ENCODE measurements at regions not wholly inside any gene's neighbourhood (a gene's known extent, or its start where the extent isn't known, plus 50 kb on each side); places are given as distances from the start of the nearest gene placed in this dataset.
A peak's percentile ranks its signal among the peaks of the same experiment; 100 is the strongest.

DNA sequence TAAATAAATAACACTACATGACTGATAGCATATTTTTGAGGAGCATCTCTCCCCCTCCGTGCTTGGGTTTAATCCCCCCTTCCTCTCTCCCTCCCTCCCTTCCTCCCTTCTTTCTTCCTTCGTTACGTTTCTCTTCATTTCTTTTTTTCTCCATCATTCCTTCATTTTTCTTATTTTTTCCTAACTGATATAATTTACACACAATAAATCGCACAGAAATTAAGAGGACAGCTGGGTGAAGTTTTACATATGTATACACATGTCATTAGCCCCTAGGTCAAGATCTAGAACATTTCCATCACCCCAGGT, 51.4 kb upstream of the EZR start:
- Mint-ChIP-seq H3K4me1 (peaks cover 33% of the 10 kb centered on the region), H3K27me3 (peaks cover 17% of the 10 kb centered on the region), H3K27ac (peak overlapping the region; percentile 96), H3K36me3 (ENCODE audit: low read depth) (peaks cover 5% of the 10 kb centered on the region), H3K4me3 (peak overlapping the region; percentile 73), H3K9me3 (no peaks in the 10 kb centered on the region)
- ChIA-PET POLR2A (interaction anchor here (0.7 to 7.0 kb wide), 20 partner anchors 8 to 236 kb away, joined by 3 to 227 read pairs (median 12); partner anchors contain the start of genes EZR, RSPH3 and TAGAP), CTCF (interaction anchor here (0.5 to 5.4 kb wide), 15 partner anchors 13 to 1678 kb away, joined by 3 to 62 read pairs (median 3); partner anchors contain the start of gene EZR)
- no peak for DNase-seq

DNA sequence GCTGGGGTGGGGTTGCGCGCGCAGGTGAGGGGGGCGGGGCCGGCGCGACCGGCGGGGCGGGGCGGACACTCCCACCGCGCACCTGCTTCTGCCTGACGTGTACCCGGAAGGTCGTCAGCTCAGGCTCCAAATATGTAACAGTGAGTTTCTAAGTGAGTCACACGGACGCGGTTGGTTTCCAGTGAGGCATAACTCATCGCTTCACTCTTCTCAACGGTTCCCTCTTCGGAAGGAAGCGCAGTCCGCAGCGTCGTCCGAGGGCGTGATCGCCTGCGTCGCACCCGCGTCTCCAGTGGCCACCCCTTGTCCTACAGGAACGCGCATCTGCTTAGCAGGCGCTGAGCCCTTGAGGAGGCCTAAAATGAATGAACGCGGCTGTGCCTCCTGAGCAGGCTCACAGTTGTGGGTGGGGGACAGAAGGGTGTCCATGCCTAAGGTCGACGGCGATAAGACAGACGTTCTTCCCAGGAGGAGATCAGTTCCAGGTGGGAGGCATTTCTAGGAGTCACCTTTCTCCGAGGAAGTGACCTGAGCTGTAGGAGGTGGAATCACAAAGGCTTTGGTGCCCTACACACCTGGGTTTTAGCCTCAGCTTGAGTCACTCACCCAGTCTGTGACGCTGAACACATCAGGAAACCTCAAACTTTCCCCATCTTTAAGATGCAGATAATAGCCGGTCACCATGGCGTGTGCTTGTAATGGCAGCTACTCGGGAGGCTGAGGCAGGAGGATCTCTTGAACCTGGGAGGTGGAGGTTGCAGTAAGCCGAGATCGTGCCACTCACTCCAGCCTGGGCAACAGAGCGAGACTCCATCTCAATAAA, 50.9 kb upstream of the EZR start:
- POLR2A ChIA-PET, result interaction anchor here (0.7 to 7.0 kb wide), 40 partner anchors 9 to 888 kb away, joined by 3 to 227 read pairs (median 6); partner anchors contain the start of genes DYNLT1, EZR, RSPH3 and SYNJ2
- DNase-seq, result peak; percentile 96
- CTCF ChIA-PET, result interaction anchor here (0.5 to 5.4 kb wide), 22 partner anchors 9 to 264 kb away, joined by 3 to 62 read pairs (median 3); partner anchors contain the start of genes EZR and RSPH3

DNA sequence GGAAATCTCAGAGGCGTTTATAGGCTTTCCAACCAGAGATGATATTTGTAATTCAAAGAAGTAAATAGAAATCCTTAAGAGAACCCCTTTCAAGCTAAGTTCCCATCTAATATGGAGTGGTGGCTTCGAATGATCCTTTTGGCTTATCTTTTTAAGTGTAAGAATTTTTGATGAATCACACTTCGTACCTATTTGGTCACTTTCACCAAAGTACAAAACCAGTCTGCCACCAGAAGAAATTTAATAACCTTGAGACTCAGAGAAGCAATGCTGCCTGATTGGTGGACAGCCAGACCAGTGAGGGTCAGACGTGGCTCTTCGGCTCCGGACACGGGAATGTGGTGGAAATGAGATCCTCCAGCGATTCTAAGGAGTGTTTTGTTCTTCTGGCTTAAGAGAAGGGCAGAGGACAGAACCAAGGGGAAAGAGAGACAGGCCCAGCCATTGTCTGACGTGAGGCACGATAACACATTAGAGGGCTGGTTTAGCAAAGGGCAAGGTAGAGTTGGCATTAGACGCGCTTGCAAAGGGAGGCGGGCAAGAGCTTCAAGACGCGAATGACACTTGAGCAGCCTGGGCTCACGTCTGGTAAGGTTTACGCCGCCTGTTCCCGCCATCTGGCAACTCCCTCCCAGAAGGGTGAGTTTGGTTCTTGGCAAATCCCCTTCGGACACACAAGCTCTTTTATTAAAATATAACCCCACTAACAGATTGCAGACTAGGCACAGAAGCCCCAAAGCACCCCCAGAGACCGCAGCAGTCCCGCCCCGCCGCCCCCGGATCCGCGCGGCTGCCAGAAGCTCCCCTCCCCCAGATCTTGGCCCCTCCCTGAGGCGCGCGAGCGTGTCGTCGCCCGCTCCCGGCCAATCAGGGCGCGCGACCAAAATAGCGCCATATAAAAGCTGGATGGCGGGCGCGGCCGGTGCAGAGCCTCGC, 50.0 kb upstream of the EZR start:
- POLR2A ChIA-PET, result interaction anchor here (0.7 to 7.0 kb wide), 38 partner anchors 9 to 888 kb away, joined by 3 to 227 read pairs (median 6); partner anchors contain the start of genes DYNLT1, EZR, RSPH3 and SYNJ2
- no peaks in the 10 kb centered on the region for H3K9me3 Mint-ChIP-seq
- H3K4me3 Mint-ChIP-seq, result peak overlapping the region; percentile 73
- H3K36me3 Mint-ChIP-seq (ENCODE audit: low read depth), result peaks cover 2% of the 10 kb centered on the region
- H3K4me1 Mint-ChIP-seq, result peaks cover 33% of the 10 kb centered on the region
- peaks cover 18% of the 10 kb centered on the region for H3K27me3 Mint-ChIP-seq
- CTCF ChIA-PET, result interaction anchor here (0.6 to 5.4 kb wide), 20 partner anchors 10 to 265 kb away, joined by 3 to 62 read pairs (median 4); partner anchors contain the start of genes EZR and RSPH3
- no peak for DNase-seq
- H3K27ac Mint-ChIP-seq, result peak overlapping the region; percentile 96

More for the DNA sequence above, 50.9 kb upstream of the EZR start:
- Mint-ChIP-seq H3K27ac (peak overlapping the region; percentile 96), H3K27me3 (peaks cover 19% of the 10 kb centered on the region), H3K9me3 (no peaks in the 10 kb centered on the region), H3K4me1 (peaks cover 33% of the 10 kb centered on the region), H3K4me3 (peak overlapping the region; percentile 73), H3K36me3 (ENCODE audit: low read depth) (peaks cover 2% of the 10 kb centered on the region)

All from activated CD4-positive, alpha-beta memory T cell treated with anti-CD3 and anti-CD28 coated beads, Interleukin-2, amount 10 ng/mL, durations not matched to agents 7 days and 5 days (primary cell).